ENCODE measurements at regions not wholly inside any gene's neighbourhood (a gene's known extent, or its start where the extent isn't known, plus 50 kb on each side); places are given as distances from the start of the nearest gene placed in this dataset.

- Mint-ChIP-seq H3K27ac (no peak overlapping the region), H3K9me3 (ENCODE audit: insufficient read depth) (no peaks in the 10 kb centered on the region), H3K4me3 (no peak overlapping the region), H3K4me1 (no peaks in the 10 kb centered on the region), H3K27me3 (no peaks in the 10 kb centered on the region)
- POLR2A ChIA-PET: interaction anchor here (0.5 to 0.7 kb wide), 2 partner anchors 18 to 83 kb away, joined by 3 to 4 read pairs; no protein-coding TSS in a partner anchor
- no peak overlapping the region for H3K27ac ChIP-seq (ENCODE audit: low read length in 2 of 2)
- H3K79me2 ChIP-seq (ENCODE audit: control insufficient read depth, insufficient read depth, low read length): no peaks in the 10 kb centered on the region
- TF ChIP-seq, protein P1, sequence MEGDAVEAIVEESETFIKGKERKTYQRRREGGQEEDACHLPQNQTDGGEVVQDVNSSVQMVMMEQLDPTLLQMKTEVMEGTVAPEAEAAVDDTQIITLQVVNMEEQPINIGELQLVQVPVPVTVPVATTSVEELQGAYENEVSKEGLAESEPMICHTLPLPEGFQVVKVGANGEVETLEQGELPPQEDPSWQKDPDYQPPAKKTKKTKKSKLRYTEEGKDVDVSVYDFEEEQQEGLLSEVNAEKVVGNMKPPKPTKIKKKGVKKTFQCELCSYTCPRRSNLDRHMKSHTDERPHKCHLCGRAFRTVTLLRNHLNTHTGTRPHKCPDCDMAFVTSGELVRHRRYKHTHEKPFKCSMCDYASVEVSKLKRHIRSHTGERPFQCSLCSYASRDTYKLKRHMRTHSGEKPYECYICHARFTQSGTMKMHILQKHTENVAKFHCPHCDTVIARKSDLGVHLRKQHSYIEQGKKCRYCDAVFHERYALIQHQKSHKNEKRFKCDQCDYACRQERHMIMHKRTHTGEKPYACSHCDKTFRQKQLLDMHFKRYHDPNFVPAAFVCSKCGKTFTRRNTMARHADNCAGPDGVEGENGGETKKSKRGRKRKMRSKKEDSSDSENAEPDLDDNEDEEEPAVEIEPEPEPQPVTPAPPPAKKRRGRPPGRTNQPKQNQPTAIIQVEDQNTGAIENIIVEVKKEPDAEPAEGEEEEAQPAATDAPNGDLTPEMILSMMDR (IDR thresholded peaks at IDR 0.05): no peak
- no peak for TF ChIP-seq EZH2 (IDR thresholded peaks at IDR 0.05; ENCODE audit: borderline replicate concordance, insufficient read depth, low read depth, low read length, poor library complexity, severe bottlenecking)
- WGBS (ENCODE audit: insufficient coverage): 60% methylated on average over 1 of the region's 2 CpGs
- no peak overlapping the region for H3K4me3 ChIP-seq (ENCODE audit: control extremely low read depth in 1 of 5, extremely low read depth in 1 of 5, insufficient read depth in 1 of 5, low read depth in 2 of 5, low read length in 4 of 5)
- H3K27me3 ChIP-seq (replicated peaks in 1 of 4; ENCODE audit: control extremely low read depth in 1 of 4, control insufficient read depth in 3 of 4, insufficient read depth in 4 of 4, low read length in 3 of 4): no peaks in the 10 kb centered on the region
- no peaks in the 10 kb centered on the region for H3K9me3 ChIP-seq (ENCODE audit: control extremely low read depth in 1 of 3, control insufficient read depth in 2 of 3, insufficient read depth in 1 of 3, low read length in 2 of 3)
- H3K4me2 ChIP-seq (replicated peaks; ENCODE audit: low read depth, low read length, poor library complexity, severe bottlenecking): no peak overlapping the region
- no peak overlapping the region for H3K9ac ChIP-seq (ENCODE audit: low read length)
- DNase-seq: no peak
- H3K4me1 ChIP-seq (ENCODE audit: control insufficient read depth in 2 of 2, insufficient read depth in 2 of 2, low read length in 2 of 2): no peaks in the 10 kb centered on the region
- H2AFZ ChIP-seq (ENCODE audit: insufficient read depth, low read depth, low read length, poor library complexity, severe bottlenecking): no peak overlapping the region
- ATAC-seq (ENCODE audit: low read depth): no peak
- intact Hi-C loops (cut with micrococcal nuclease): no loop called here
- H4K20me1 ChIP-seq (ENCODE audit: control insufficient read depth, insufficient read depth, low read length, poor library complexity, severe bottlenecking): no peaks in the 10 kb centered on the region
- H3K36me3 ChIP-seq (replicated peaks in 1 of 2; ENCODE audit: control extremely low read depth in 1 of 2, control insufficient read depth in 1 of 2, extremely low read depth in 1 of 2, insufficient read depth in 2 of 2, low read length in 1 of 2): no peaks in the 10 kb centered on the region
- CTCF ChIA-PET: no interaction called here
Observed at GRCh38 chr7:13028825-13029099, 341.3 kb downstream of the ARL4A start.

GRCh38 chr7:13031468-13031867 lies 344.0 kb downstream of the ARL4A start:
- Histone ChIP-seq H4K20me1 (ENCODE audit: control insufficient read depth, insufficient read depth, low read length, poor library complexity, severe bottlenecking) (no peaks in the 10 kb centered on the region), H3K4me2 (replicated peaks; ENCODE audit: low read depth, low read length, poor library complexity, severe bottlenecking) (no peak overlapping the region), H3K36me3 (replicated peaks in 1 of 2; ENCODE audit: control extremely low read depth in 1 of 2, control insufficient read depth in 1 of 2, extremely low read depth in 1 of 2, insufficient read depth in 2 of 2, low read length in 1 of 2) (no peaks in the 10 kb centered on the region), H2AFZ (ENCODE audit: insufficient read depth, low read depth, low read length, poor library complexity, severe bottlenecking) (no peak overlapping the region), H3K79me2 (ENCODE audit: control insufficient read depth, insufficient read depth, low read length) (no peaks in the 10 kb centered on the region), H3K9me3 (ENCODE audit: control extremely low read depth in 1 of 3, control insufficient read depth in 2 of 3, insufficient read depth in 1 of 3, low read length in 2 of 3) (no peaks in the 10 kb centered on the region), H3K27ac (ENCODE audit: low read length in 2 of 2) (no peak overlapping the region), H3K4me1 (ENCODE audit: control insufficient read depth in 2 of 2, insufficient read depth in 2 of 2, low read length in 2 of 2) (peaks cover 0 to 7% of the 10 kb centered on the region in 2 donors), H3K27me3 (replicated peaks in 1 of 4; ENCODE audit: control extremely low read depth in 1 of 4, control insufficient read depth in 3 of 4, insufficient read depth in 4 of 4, low read length in 3 of 4) (no peaks in the 10 kb centered on the region), H3K9ac (ENCODE audit: low read length) (no peak overlapping the region), H3K4me3 (ENCODE audit: control extremely low read depth in 1 of 5, extremely low read depth in 1 of 5, insufficient read depth in 1 of 5, low read depth in 2 of 5, low read length in 4 of 5) (no peak overlapping the region)
- ATAC-seq (ENCODE audit: low read depth) (no peak), DNase-seq (no peak)
- Mint-ChIP-seq H3K4me3 (no peak overlapping the region), H3K27me3 (no peaks in the 10 kb centered on the region), H3K27ac (no peak overlapping the region), H3K9me3 (ENCODE audit: insufficient read depth) (peaks cover 3% of the 10 kb centered on the region), H3K4me1 (peaks cover 11% of the 10 kb centered on the region)
- ChIA-PET CTCF (interaction anchor here (1.0 kb wide), 1 partner anchor 9 kb away, joined by 3 read pairs; no protein-coding TSS in a partner anchor), POLR2A (no interaction called here)
- 89% methylated on average over 1 of the region's 3 CpGs for WGBS (ENCODE audit: insufficient coverage)
- no peak for TF ChIP-seq EZH2 (IDR thresholded peaks at IDR 0.05; ENCODE audit: borderline replicate concordance, insufficient read depth, low read depth, low read length, poor library complexity, severe bottlenecking)
- TF ChIP-seq, protein P1 (IDR thresholded peaks at IDR 0.05): no peak
- intact Hi-C loops (cut with micrococcal nuclease): no loop called here
